BJ (cell line): ENCODE measurements at regions not wholly inside any gene's neighbourhood (a gene's known extent, or its start where the extent isn't known, plus 50 kb on each side); places are given as distances from the start of the nearest gene placed in this dataset.
"Not testable (repeated sequence)": the region's sequence is repeated elsewhere in the genome, so short reads cannot be mapped to it uniquely, and the experiment has no call there.

ENCODE experiments used
- CTCF ChIA-PET: fragments of 350-600 bp; formaldehyde crosslinking; extraction: SDS; loops from one replicate; lab custom pipeline; 2021; ENCODE audit warnings: antibody characterized with exemption, inconsistent platforms; lab: Yijun Ruan, JAX
- POLR2A ChIA-PET: fragments of 300-600 bp; sonication (Branson Sonifier 250); formaldehyde crosslinking; extraction: SDS; loops from one replicate; lab custom pipeline; 2021; ENCODE audit warnings: antibody characterized with exemption; lab: Charles Lee
- DNase-seq: peaks from one replicate; pipeline ENCODE4 v3.0.0-alpha.2; 2011; ENCODE audit warnings: low read depth
- H3K27me3 ChIP-seq: 2 replicates; pipeline ENCODE4 v1.6.0; 2011; ENCODE audit warnings: low read length; ENCODE audit not compliant: control insufficient read depth, insufficient read depth
- H3K36me3 ChIP-seq: 2 replicates; pipeline ENCODE4 v1.5.1; 2011; ENCODE audit warnings: low read length; ENCODE audit not compliant: control insufficient read depth, insufficient read depth
- H3K4me3 ChIP-seq: 2 replicates; pipeline ENCODE4 v1.5.1; 2011; ENCODE audit warnings: low read depth, mild to moderate bottlenecking, control low read depth, low read length
- CTCF ChIP-seq: IDR thresholded peaks from 2 replicates; pipeline ENCODE4 v1.5.1; 2011; ENCODE audit warnings: low read depth, mild to moderate bottlenecking, control low read depth, inconsistent platforms, low read length, moderate library complexity; ENCODE audit not compliant: insufficient read depth

- DNase-seq = no peak
- Histone ChIP-seq H3K4me3 (no peak overlapping the region), H3K27me3 (no peaks in the 10 kb centered on the region), H3K36me3 (no peaks in the 10 kb centered on the region)
- no peak for TF ChIP-seq CTCF
- CTCF ChIA-PET = no interaction called here
- POLR2A ChIA-PET = no interaction called here
These were observed 138.3 kb upstream of the FAM47A start for GRCh38 chrX:34270434-34270833.

- TF ChIP-seq CTCF = no peak
- DNase-seq = no peak
- no peak overlapping the region for H3K4me3 ChIP-seq
- POLR2A ChIA-PET = no interaction called here
- H3K36me3 ChIP-seq = no peaks in the 10 kb centered on the region
- H3K27me3 ChIP-seq = no peaks in the 10 kb centered on the region
- CTCF ChIA-PET = no interaction called here
These were observed 106.8 kb upstream of the FAM47A start for GRCh38 chrX:34238896-34239295.

DNA sequence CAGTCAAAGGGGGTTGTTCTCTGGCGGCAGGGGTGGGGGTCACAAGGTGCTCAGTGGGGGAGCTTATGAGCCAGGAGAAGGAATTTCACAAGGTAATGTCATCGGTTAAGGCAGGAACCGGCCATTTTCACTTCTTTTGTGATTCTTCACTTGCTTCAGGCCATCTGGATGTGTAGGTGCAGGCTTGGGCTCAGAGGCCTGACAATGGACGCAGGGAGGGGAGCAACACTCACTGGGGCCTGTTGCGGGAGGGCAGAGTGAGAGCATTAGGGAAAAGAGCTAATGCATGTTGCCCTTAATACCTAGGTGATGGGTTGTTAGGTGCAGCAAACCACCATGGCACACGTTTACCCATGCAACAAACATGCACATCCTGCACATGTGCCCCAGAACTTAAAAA is 98.0 kb upstream of the FAM47A start:
- H3K27me3 ChIP-seq, H3K4me3 ChIP-seq, H3K36me3 ChIP-seq, POLR2A ChIA-PET, CTCF ChIA-PET, DNase-seq: not testable (repeated sequence)

DNA sequence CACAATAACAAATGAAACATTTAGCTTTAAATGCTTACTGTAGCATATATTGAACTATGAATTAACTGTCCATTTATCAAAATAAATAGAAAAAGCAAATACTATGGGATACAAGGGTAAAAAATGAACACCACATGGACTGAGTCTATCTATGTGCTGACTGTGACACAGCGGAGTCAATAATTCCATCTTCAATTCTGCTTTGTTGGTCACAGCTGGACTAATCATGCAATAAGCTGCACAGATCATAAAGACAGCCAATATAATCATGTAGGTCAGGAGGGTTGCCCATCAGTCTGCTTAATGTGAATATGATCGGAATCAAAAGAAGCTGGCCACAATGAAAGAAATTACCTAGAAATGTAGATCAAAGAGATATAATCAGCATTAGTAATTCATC is 95.7 kb upstream of the FAM47A start:
- Histone ChIP-seq H3K36me3 (no peaks in the 10 kb centered on the region), H3K27me3 (no peaks in the 10 kb centered on the region), H3K4me3 (no peak overlapping the region)
- no peak for DNase-seq
- ChIA-PET CTCF (no interaction called here), POLR2A (no interaction called here)
- TF ChIP-seq CTCF = no peak

DNA sequence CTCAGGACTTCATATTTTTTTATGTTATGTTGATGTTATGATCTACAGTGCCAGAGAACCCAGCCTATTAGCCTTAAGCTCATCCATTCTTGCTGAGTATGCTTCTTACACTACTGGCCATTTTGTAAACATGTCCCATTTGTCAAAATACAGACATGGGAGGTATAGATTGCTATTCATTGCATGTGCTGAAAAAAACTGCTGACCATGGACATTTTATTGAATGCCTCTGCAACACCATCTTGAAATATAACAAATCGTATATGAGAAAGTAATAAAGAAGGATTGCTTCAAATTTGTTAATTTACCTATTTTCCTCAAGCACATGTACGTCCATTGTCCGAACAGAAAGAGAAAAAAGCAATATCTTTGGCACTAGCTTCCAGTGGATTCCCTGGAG is 91.5 kb upstream of the FAM47A start:
- Histone ChIP-seq H3K4me3 (no peak overlapping the region), H3K27me3 (no peaks in the 10 kb centered on the region), H3K36me3 (no peaks in the 10 kb centered on the region)
- TF ChIP-seq CTCF = no peak
- DNase-seq = no peak
- ChIA-PET POLR2A (no interaction called here), CTCF (no interaction called here)

GRCh38 chrX:34218063-34218462 is 85.9 kb upstream of the FAM47A start:
- Histone ChIP-seq H3K27me3 (no peaks in the 10 kb centered on the region), H3K4me3 (no peak overlapping the region), H3K36me3 (no peaks in the 10 kb centered on the region)
- no peak for TF ChIP-seq CTCF
- ChIA-PET POLR2A (no interaction called here), CTCF (no interaction called here)
- DNase-seq = no peak
